ENCODE measurements at regions not wholly inside any gene's neighbourhood (a gene's known extent, or its start where the extent isn't known, plus 50 kb on each side); places are given as distances from the start of the nearest gene placed in this dataset.
"Not testable (repeated sequence)": the region's sequence is repeated elsewhere in the genome, so short reads cannot be mapped to it uniquely, and the experiment has no call there.

DNA sequence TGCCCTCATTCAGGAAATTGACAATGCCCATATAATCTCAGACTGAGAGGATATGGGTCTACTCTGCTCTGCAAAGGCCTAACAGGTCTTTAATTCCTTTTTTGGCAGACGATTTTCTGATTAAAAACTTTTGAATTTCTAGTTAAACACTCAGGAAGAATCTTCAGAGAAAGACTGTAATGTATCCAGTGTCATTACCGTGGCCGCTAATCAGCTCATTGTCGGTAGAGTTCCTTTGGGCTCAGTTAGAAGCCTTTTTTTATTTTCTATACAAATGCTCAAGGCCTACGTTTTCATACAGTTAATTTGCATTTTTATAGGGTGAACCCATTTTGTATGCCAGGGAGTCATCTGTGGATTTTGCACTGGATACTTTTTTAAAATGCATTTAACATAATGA is 549.9 kb downstream of the RPS29 start:
- DNase-seq (ENCODE audit: low spot score): no peak
- in situ Hi-C loops (cut with MboI; ENCODE audit: low pct_unique_long_range_greater_than_20kb, low sequenced_read_pairs, unreplicated experiment): no loop called here
- TF ChIP-seq, protein P1, sequence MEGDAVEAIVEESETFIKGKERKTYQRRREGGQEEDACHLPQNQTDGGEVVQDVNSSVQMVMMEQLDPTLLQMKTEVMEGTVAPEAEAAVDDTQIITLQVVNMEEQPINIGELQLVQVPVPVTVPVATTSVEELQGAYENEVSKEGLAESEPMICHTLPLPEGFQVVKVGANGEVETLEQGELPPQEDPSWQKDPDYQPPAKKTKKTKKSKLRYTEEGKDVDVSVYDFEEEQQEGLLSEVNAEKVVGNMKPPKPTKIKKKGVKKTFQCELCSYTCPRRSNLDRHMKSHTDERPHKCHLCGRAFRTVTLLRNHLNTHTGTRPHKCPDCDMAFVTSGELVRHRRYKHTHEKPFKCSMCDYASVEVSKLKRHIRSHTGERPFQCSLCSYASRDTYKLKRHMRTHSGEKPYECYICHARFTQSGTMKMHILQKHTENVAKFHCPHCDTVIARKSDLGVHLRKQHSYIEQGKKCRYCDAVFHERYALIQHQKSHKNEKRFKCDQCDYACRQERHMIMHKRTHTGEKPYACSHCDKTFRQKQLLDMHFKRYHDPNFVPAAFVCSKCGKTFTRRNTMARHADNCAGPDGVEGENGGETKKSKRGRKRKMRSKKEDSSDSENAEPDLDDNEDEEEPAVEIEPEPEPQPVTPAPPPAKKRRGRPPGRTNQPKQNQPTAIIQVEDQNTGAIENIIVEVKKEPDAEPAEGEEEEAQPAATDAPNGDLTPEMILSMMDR (IDR thresholded peaks at IDR 0.05; ENCODE audit: extremely low read depth, insufficient read depth, missing control alignments): no peak

DNA sequence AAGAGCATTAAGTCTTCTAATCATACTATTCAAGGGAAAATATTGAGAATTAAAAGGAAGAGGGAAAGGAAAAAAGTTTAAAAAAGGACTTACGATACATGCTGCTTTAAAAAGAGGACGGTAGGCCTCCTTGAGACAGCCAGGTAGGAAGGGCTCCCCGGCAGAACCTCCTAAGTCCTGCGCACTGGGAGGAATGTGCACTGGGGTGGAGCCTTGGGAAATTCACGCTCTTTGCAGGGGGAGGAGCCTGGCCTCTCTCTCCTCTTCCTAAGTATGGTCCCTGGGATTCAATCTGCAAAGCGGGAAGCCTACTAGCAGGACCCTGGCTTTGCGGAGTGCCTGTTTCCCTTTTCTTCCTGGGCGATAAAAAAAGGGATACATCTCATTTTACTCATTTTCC is 553.0 kb downstream of the RPS29 start:
- in situ Hi-C loops (cut with MboI; ENCODE audit: low pct_unique_long_range_greater_than_20kb, low sequenced_read_pairs, unreplicated experiment): no loop called here

DNA sequence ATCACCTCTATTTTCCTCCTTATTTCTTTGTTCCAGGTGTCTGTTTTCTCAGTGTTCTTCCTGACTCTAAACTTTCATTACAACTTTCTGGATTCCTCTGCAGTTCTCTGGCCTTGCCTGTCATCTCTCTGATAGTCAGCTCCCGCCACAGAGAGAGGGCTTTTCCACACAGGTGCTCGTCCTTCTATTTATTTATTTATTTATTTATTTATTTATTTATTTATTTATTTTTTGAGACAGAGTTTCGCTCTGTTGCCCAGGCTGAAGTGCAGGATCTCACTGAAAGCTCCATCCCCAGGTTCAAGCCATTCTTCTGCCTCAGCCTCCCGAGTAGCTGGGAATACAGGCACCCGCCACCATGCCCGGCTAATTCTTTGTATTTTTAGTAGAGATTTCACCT is 554.5 kb downstream of the RPS29 start:
- DNase-seq (ENCODE audit: low spot score); in situ Hi-C loops (cut with MboI; ENCODE audit: low pct_unique_long_range_greater_than_20kb, low sequenced_read_pairs, unreplicated experiment): not testable (repeated sequence)

More for the DNA sequence above, 553.0 kb downstream of the RPS29 start:
- TF ChIP-seq, protein P1 (IDR thresholded peaks at IDR 0.05; ENCODE audit: extremely low read depth, insufficient read depth, missing control alignments): no peak
- DNase-seq (ENCODE audit: low spot score): no peak

DNA sequence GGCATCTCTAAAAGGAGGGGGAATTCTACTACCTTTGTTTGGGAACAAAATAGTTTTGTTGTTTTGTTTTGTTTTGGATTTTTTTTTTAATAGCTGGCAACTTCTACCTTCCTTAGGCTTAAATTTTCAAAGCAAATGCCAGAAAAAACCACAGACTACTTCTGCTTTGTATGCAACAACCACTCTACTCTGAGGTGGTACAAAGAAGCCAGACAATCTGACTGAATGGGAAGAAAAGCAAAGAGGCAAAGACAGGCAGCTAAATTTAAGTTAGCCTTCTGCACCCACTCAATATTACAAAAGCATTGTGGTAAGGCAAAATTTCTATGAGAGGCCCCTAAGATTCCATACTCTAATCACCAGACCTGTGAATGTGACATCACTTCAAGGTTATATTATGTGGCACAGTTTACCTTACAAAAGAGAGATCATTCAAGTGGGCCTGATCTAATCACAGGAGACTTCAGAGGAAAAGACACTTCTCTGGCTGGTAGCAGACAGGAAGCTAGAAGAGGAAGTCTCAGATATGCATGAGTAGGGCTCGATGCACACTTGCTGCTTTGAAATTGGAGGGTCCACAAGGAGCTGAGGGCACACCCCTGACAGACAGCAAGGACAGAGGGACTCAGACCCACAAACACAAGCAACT is 566.6 kb downstream of the RPS29 start:
- no peak for DNase-seq (ENCODE audit: low spot score)
- TF ChIP-seq, protein P1 (IDR thresholded peaks at IDR 0.05; ENCODE audit: extremely low read depth, insufficient read depth, missing control alignments): no peak
- in situ Hi-C loops (cut with MboI; ENCODE audit: low pct_unique_long_range_greater_than_20kb, low sequenced_read_pairs, unreplicated experiment): no loop called here

DNA sequence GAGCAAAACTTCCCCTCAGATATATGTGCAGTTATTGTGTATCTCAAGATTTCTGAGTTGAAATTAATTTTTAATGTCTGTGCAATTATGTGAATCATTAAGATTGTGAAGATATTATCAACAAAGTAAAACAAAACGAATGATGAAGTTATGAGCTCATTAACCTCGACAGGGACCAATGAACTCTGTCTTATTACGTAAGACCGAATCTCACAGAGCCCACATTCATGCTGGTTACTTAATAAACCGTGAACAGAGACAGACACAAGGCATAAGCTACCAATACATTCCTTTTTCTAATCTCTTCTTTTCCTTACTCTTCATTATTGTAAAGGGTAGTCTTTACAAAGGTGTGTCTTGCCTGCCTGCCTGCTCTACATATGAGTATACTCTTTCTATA is 568.7 kb downstream of the RPS29 start:
- TF ChIP-seq, protein P1 (IDR thresholded peaks at IDR 0.05; ENCODE audit: extremely low read depth, insufficient read depth, missing control alignments): no peak
- DNase-seq (ENCODE audit: low spot score): no peak
- in situ Hi-C loops (cut with MboI; ENCODE audit: low pct_unique_long_range_greater_than_20kb, low sequenced_read_pairs, unreplicated experiment): no loop called here

DNA sequence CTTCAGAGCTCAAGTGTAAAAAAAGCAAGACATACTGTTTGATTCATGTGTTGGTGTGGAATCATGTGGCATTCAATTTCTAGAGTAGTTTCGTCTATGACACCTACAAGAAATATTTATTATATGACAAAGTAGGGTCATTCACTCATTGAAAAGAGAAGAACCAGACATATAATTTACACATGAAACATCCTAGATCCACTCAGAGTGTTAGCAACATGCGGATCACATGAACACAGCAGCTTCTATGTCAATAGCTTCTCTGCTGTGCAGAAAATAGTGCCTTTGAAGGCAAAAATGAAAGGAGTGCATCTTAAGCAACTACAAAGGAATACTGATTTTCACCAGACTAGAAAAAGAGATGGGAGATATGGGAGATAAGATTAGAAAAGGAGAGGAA is 569.8 kb downstream of the RPS29 start:
- in situ Hi-C loops (cut with MboI; ENCODE audit: low pct_unique_long_range_greater_than_20kb, low sequenced_read_pairs, unreplicated experiment): no loop called here
- DNase-seq (ENCODE audit: low spot score): no peak
- TF ChIP-seq, protein P1 (IDR thresholded peaks at IDR 0.05; ENCODE audit: extremely low read depth, insufficient read depth, missing control alignments): no peak

DNA sequence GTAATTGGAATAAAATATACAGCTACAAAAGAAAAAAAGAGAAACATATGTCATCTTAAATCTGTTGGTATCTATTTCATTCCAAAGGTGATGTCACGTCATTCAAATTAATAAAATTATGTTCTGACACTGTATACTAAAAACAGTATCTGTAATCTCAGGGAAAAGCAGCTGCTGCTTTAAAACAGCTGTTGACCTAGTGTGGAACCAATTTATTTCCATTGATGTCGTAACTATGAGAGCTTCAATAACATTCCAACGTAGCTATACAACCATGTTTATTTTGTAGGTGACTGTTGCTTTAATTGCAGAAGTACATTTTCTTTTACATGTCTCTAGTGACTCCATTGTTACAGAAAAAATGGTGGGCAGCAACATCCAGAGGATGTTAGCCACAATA is 571.7 kb downstream of the RPS29 start:
- TF ChIP-seq, protein P1 (IDR thresholded peaks at IDR 0.05; ENCODE audit: extremely low read depth, insufficient read depth, missing control alignments): no peak
- in situ Hi-C loops (cut with MboI; ENCODE audit: low pct_unique_long_range_greater_than_20kb, low sequenced_read_pairs, unreplicated experiment): no loop called here
- no peak for DNase-seq (ENCODE audit: low spot score)
